ENCODE measurements at regions not wholly inside any gene's neighbourhood (a gene's known extent, or its start where the extent isn't known, plus 50 kb on each side); places are given as distances from the start of the nearest gene placed in this dataset.

GRCh38 chr3:165903885-165904630, 66.8 kb upstream of the BCHE start:
- TF ChIP-seq CTCF (IDR thresholded peaks at IDR 0.05), result no peak
- Mint-ChIP-seq H3K4me1 (ENCODE audit: unreplicated experiment) (no peaks in the 10 kb centered on the region), H3K36me3 (ENCODE audit: unreplicated experiment) (no peaks in the 10 kb centered on the region), H3K27me3 (ENCODE audit: unreplicated experiment) (no peaks in the 10 kb centered on the region), H3K4me3 (ENCODE audit: unreplicated experiment) (no peak overlapping the region), H3K27ac (ENCODE audit: unreplicated experiment) (no peak overlapping the region), H3K9me3 (ENCODE audit: unreplicated experiment) (no peaks in the 10 kb centered on the region)
- no peak for DNase-seq (ENCODE audit: extremely low spot score, unreplicated experiment)

GRCh38 chr3:165899066-165899465, 61.8 kb upstream of the BCHE start:
- Mint-ChIP-seq H3K27ac (ENCODE audit: unreplicated experiment) (no peak overlapping the region), H3K4me3 (ENCODE audit: unreplicated experiment) (no peak overlapping the region), H3K4me1 (ENCODE audit: unreplicated experiment) (no peaks in the 10 kb centered on the region), H3K9me3 (ENCODE audit: unreplicated experiment) (no peaks in the 10 kb centered on the region), H3K36me3 (ENCODE audit: unreplicated experiment) (no peaks in the 10 kb centered on the region), H3K27me3 (ENCODE audit: unreplicated experiment) (peaks cover 2% of the 10 kb centered on the region)
- TF ChIP-seq CTCF (IDR thresholded peaks at IDR 0.05), result no peak
- no peak for DNase-seq (ENCODE audit: extremely low spot score, unreplicated experiment)

- no peak for TF ChIP-seq CTCF (IDR thresholded peaks at IDR 0.05)
- H3K36me3 Mint-ChIP-seq (ENCODE audit: unreplicated experiment), result no peaks in the 10 kb centered on the region
- no peaks in the 10 kb centered on the region for H3K9me3 Mint-ChIP-seq (ENCODE audit: unreplicated experiment)
Measured at GRCh38 chr3:165897137-165897536, 59.9 kb upstream of the BCHE start.

GRCh38 chr3:165895919-165896318, 58.7 kb upstream of the BCHE start:
- Mint-ChIP-seq H3K4me1 (ENCODE audit: unreplicated experiment) (no peaks in the 10 kb centered on the region), H3K36me3 (ENCODE audit: unreplicated experiment) (no peaks in the 10 kb centered on the region), H3K27ac (ENCODE audit: unreplicated experiment) (no peak overlapping the region), H3K9me3 (ENCODE audit: unreplicated experiment) (no peaks in the 10 kb centered on the region), H3K4me3 (ENCODE audit: unreplicated experiment) (no peak overlapping the region), H3K27me3 (ENCODE audit: unreplicated experiment) (peaks cover 4% of the 10 kb centered on the region)
- DNase-seq (ENCODE audit: extremely low spot score, unreplicated experiment), result no peak
- no peak for TF ChIP-seq CTCF (IDR thresholded peaks at IDR 0.05)

More at GRCh38 chr3:165897137-165897536, 59.9 kb upstream of the BCHE start:
- H3K27ac Mint-ChIP-seq (ENCODE audit: unreplicated experiment), result no peak overlapping the region
- peaks cover 4% of the 10 kb centered on the region for H3K27me3 Mint-ChIP-seq (ENCODE audit: unreplicated experiment)
- no peaks in the 10 kb centered on the region for H3K4me1 Mint-ChIP-seq (ENCODE audit: unreplicated experiment)
- H3K4me3 Mint-ChIP-seq (ENCODE audit: unreplicated experiment), result no peak overlapping the region
- no peak for DNase-seq (ENCODE audit: extremely low spot score, unreplicated experiment)

GRCh38 chr3:165892565-165892964, 55.3 kb upstream of the BCHE start:
- Mint-ChIP-seq H3K27ac (ENCODE audit: unreplicated experiment) (no peak overlapping the region), H3K36me3 (ENCODE audit: unreplicated experiment) (no peaks in the 10 kb centered on the region), H3K4me3 (ENCODE audit: unreplicated experiment) (no peak overlapping the region), H3K4me1 (ENCODE audit: unreplicated experiment) (no peaks in the 10 kb centered on the region), H3K9me3 (ENCODE audit: unreplicated experiment) (no peaks in the 10 kb centered on the region), H3K27me3 (ENCODE audit: unreplicated experiment) (peaks cover 4% of the 10 kb centered on the region)
- no peak for TF ChIP-seq CTCF (IDR thresholded peaks at IDR 0.05)
- no peak for DNase-seq (ENCODE audit: extremely low spot score, unreplicated experiment)

All from osteocyte (in vitro differentiated cells).